Retinal pigment epithelial cell (primary cell): ENCODE measurements at regions not wholly inside any gene's neighbourhood (a gene's known extent, or its start where the extent isn't known, plus 50 kb on each side); places are given as distances from the start of the nearest gene placed in this dataset.

Experiments
- DNase-seq: peaks from one replicate; pipeline ENCODE4 v3.0.0-alpha.2; 2010; ENCODE audit warnings: low read depth
- H3K4me3 ChIP-seq: 2 replicates; pipeline ENCODE4 v1.5.1; 2011; ENCODE audit warnings: mild to moderate bottlenecking, low read length, control low read depth, moderate library complexity
- CTCF ChIP-seq: conservative IDR thresholded peaks from 2 replicates; pipeline ENCODE4 v1.5.1; 2011; ENCODE audit warnings: low read depth, low read length, control low read depth, inconsistent platforms

GRCh38 chr3:72344236-72344635 lies 504.0 kb downstream of the SHQ1 start:
- TF ChIP-seq CTCF = no peak
- no peak for DNase-seq
- H3K4me3 ChIP-seq = no peak overlapping the region

GRCh38 chr3:72343078-72343477 lies 505.2 kb downstream of the SHQ1 start:
- no peak for DNase-seq
- TF ChIP-seq CTCF = no peak

GRCh38 chr3:72342450-72342849 lies 505.8 kb downstream of the SHQ1 start:
- H3K4me3 ChIP-seq = no peak overlapping the region
- no peak for DNase-seq
- TF ChIP-seq CTCF = no peak

More at GRCh38 chr3:72343078-72343477, 505.2 kb downstream of the SHQ1 start:
- H3K4me3 ChIP-seq = no peak overlapping the region

GRCh38 chr3:72341920-72342319 lies 506.3 kb downstream of the SHQ1 start:
- no peak for DNase-seq
- TF ChIP-seq CTCF = no peak
- H3K4me3 ChIP-seq = no peak overlapping the region

- TF ChIP-seq CTCF = no peak
- H3K4me3 ChIP-seq = no peak overlapping the region
- DNase-seq = no peak
These were observed 506.9 kb downstream of the SHQ1 start for GRCh38 chr3:72341380-72341770.

GRCh38 chr3:72340476-72341379 lies 507.5 kb downstream of the SHQ1 start:
- peak; percentile 78 for DNase-seq
- H3K4me3 ChIP-seq = no peak overlapping the region
- TF ChIP-seq CTCF = no peak

- no peak for DNase-seq
- no peak overlapping the region for H3K4me3 ChIP-seq
- TF ChIP-seq CTCF = no peak
These were observed 508.2 kb downstream of the SHQ1 start for GRCh38 chr3:72340056-72340455.
